GM18517 (cell line): ENCODE measurements at regions not wholly inside any gene's neighbourhood (a gene's known extent, or its start where the extent isn't known, plus 50 kb on each side); places are given as distances from the start of the nearest gene placed in this dataset.
"Not testable (repeated sequence)": the region's sequence is repeated elsewhere in the genome, so short reads cannot be mapped to it uniquely, and the experiment has no call there.

Source experiments
- ATAC-seq: cut with Tn5 transposase; IDR thresholded peaks from one replicate; pipeline ENCODE4 v1.9.1; 2021; ENCODE audit warnings: mild to moderate bottlenecking, moderate library complexity; ENCODE audit not compliant: unreplicated experiment

GRCh38 chr2:195118276-195118675 lies 538.8 kb upstream of the SLC39A10 start:
- no peak for ATAC-seq

- ATAC-seq = no peak
Observed at GRCh38 chr2:195117011-195117410, 540.0 kb upstream of the SLC39A10 start.

- no peak for ATAC-seq
Observed at GRCh38 chr2:195115738-195116137, 541.3 kb upstream of the SLC39A10 start.

GRCh38 chr2:195108182-195108581 lies 548.8 kb upstream of the SLC39A10 start:
- no peak for ATAC-seq

- ATAC-seq = no peak
Observed at GRCh38 chr2:195106681-195107380, 550.2 kb upstream of the SLC39A10 start.

- ATAC-seq = no peak
Observed at GRCh38 chr2:195105581-195105980, 551.4 kb upstream of the SLC39A10 start.

- ATAC-seq = no peak
Observed at GRCh38 chr2:195094330-195094729, 562.7 kb upstream of the SLC39A10 start.

GRCh38 chr2:195092341-195092740 lies 564.7 kb upstream of the SLC39A10 start:
- ATAC-seq = no peak

- ATAC-seq = not testable (repeated sequence)
Observed at GRCh38 chr2:195072806-195073205, 584.2 kb upstream of the SLC39A10 start.

- no peak for ATAC-seq
Observed at GRCh38 chr2:195057001-195057400, 600.0 kb upstream of the SLC39A10 start.

GRCh38 chr2:195055996-195056395 lies 601.0 kb upstream of the SLC39A10 start:
- ATAC-seq = no peak

GRCh38 chr2:195051401-195051800 lies 605.6 kb upstream of the SLC39A10 start:
- no peak for ATAC-seq

- peak; percentile 95 for ATAC-seq
Observed at GRCh38 chr2:195049372-195050031, 607.5 kb upstream of the SLC39A10 start.

GRCh38 chr2:195047955-195048354 lies 609.1 kb upstream of the SLC39A10 start:
- ATAC-seq = no peak

- ATAC-seq = no peak
Observed at GRCh38 chr2:195044801-195045200, 612.2 kb upstream of the SLC39A10 start.

GRCh38 chr2:195038153-195038552 lies 618.9 kb upstream of the SLC39A10 start:
- ATAC-seq = no peak

- no peak for ATAC-seq
Observed at GRCh38 chr2:195037045-195037444, 620.0 kb upstream of the SLC39A10 start.

GRCh38 chr2:195031411-195031810 lies 625.6 kb upstream of the SLC39A10 start:
- ATAC-seq = no peak

- ATAC-seq = no peak
Observed at GRCh38 chr2:195029804-195030654, 627.0 kb upstream of the SLC39A10 start.

GRCh38 chr2:195027947-195028346 lies 629.1 kb upstream of the SLC39A10 start:
- ATAC-seq = no peak

GRCh38 chr2:195026261-195026660 lies 630.8 kb upstream of the SLC39A10 start:
- ATAC-seq = no peak

GRCh38 chr2:195022508-195022830 lies 634.6 kb upstream of the SLC39A10 start:
- no peak for ATAC-seq
